Sigmoid colon (tissue), 6 donors: ENCODE measurements at regions not wholly inside any gene's neighbourhood (a gene's known extent, or its start where the extent isn't known, plus 50 kb on each side); places are given as distances from the start of the nearest gene placed in this dataset.

Source experiments
- DNase-seq: peaks from one replicate; pipeline ENCODE4 v3.0.0-alpha.2; 2019
- H3K27ac ChIP-seq, 4 donors: fragments of 200-600 bp; sonication (generic); one replicate each; pipeline ENCODE4 v1.5.1; 2016 to 2019; ENCODE audit warnings: mild to moderate bottlenecking in 1 of 4
- H3K27me3 ChIP-seq, 3 donors: fragments of 200-600 bp; sonication (generic); one replicate each; pipeline ENCODE4 v1.5.1; 2019; ENCODE audit warnings: mild to moderate bottlenecking in 1 of 3
- H3K36me3 ChIP-seq, 4 donors: fragments of 200-600 bp; sonication (generic); one replicate each; pipeline ENCODE4 v1.5.1; 2016 to 2019
- H3K4me1 ChIP-seq, 4 donors: fragments of 200-600 bp; sonication (generic); one replicate each; pipeline ENCODE4 v1.5.1; 2017 to 2019
- H3K4me3 ChIP-seq, 4 donors: fragments of 200-600 bp; sonication (generic); one replicate each; pipeline ENCODE4 v1.5.1; 2017 to 2019; ENCODE audit warnings: mild to moderate bottlenecking in 2 of 4, moderate library complexity in 1 of 4
- H3K9me3 ChIP-seq, 4 donors: fragments of 200-600 bp in 3 of 4; sonication (generic) in 3 of 4; one replicate each; pipeline versions ENCODE4 v1.5.1 to v1.6.1; 2013 to 2019
- EP300 ChIP-seq, 4 donors: sonication (generic); formaldehyde crosslinking; IDR thresholded peaks; one replicate each; pipeline ENCODE4 v1.6.1; 2017; ENCODE audit warnings: antibody characterized with exemption in 4 of 4
- POLR2A ChIP-seq, 2 donors: fragments of 450-650 bp; IDR thresholded peaks; one replicate each; pipeline ENCODE4 v1.6.1; 2016; ENCODE audit warnings: antibody characterized with exemption in 2 of 2, mild to moderate bottlenecking in 2 of 2, moderate library complexity in 2 of 2
- POLR2AphosphoS5 ChIP-seq, 4 donors: sonication (generic); formaldehyde crosslinking; IDR thresholded peaks; one replicate each; pipeline ENCODE4 v1.6.1; 2017; ENCODE audit warnings: antibody characterized with exemption in 4 of 4
- WGBS, 2 donors: extraction: QIAGEN DNeasy Blood & Tissue Kit; methylation state at CpG; one replicate each; pipeline ENCODE4 v1.1.7; 2013; 5-methylcytosine and 5-hydroxymethylcytosine counted together
- intact Hi-C: fragments of 100-400 bp; cut with DNase I; formaldehyde crosslinking; loops from one replicate; pipeline ENCODE4 v1.15.1; 2023
- TF ChIP-seq, protein P1 (sequence below), 4 experiments: fragments of 450-650 bp in 3 of 4; fragments of 200-600 bp in 1 of 4; IDR thresholded peaks; one replicate each; pipeline ENCODE4 v1.5.1; 2016 to 2019; ENCODE audit warnings: antibody characterized with exemption in 4 of 4, mild to moderate bottlenecking in 3 of 4, moderate library complexity in 2 of 4
- donor health status: healthy with polysubstance abuse.
- donor health status: healthy.

DNA sequence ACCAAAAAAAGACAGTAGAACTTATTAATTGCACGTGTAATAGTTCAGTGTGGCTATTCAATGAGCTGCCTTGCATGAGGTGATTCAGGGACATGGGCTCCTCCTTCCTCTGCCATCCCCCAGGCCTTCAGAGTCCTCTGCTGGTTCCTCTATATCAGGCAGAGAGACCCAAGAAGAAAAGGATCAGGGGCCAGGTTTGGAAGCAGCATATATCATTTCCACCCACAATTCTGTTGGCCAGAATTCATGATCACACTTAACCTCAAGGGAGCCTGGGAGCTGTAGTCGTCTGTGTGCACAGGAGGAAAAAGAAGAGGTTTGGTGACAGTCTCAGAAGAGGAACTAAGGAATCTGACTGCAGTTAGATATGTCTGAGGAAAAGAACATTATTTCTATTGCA lies 114.0 kb upstream of the GLS start:
- Histone ChIP-seq H3K4me3 (no peak overlapping the region), H3K27ac (peak overlapping the region in 3 of 4 donors; percentile 30 to 50 (median 43)), H3K36me3 (no peaks in the 10 kb centered on the region), H3K9me3 (no peaks in the 10 kb centered on the region), H3K27me3 (no peaks in the 10 kb centered on the region), H3K4me1 (peaks cover 0 to 26% (median 19%) of the 10 kb centered on the region in 4 donors)
- WGBS, 2 donors: 66 to 68% methylated on average over 2 of the region's 2 CpGs
- TF ChIP-seq POLR2AphosphoS5 (IDR thresholded peaks at IDR 0.05) (no peak), EP300 (IDR thresholded peaks at IDR 0.05) (no peak), POLR2A (IDR thresholded peaks at IDR 0.05) (no peak)
- TF ChIP-seq, protein P1, sequence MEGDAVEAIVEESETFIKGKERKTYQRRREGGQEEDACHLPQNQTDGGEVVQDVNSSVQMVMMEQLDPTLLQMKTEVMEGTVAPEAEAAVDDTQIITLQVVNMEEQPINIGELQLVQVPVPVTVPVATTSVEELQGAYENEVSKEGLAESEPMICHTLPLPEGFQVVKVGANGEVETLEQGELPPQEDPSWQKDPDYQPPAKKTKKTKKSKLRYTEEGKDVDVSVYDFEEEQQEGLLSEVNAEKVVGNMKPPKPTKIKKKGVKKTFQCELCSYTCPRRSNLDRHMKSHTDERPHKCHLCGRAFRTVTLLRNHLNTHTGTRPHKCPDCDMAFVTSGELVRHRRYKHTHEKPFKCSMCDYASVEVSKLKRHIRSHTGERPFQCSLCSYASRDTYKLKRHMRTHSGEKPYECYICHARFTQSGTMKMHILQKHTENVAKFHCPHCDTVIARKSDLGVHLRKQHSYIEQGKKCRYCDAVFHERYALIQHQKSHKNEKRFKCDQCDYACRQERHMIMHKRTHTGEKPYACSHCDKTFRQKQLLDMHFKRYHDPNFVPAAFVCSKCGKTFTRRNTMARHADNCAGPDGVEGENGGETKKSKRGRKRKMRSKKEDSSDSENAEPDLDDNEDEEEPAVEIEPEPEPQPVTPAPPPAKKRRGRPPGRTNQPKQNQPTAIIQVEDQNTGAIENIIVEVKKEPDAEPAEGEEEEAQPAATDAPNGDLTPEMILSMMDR (IDR thresholded peaks at IDR 0.05): no peak
- DNase-seq: no peak
- intact Hi-C loops: loop anchor here (5.0 kb wide), 1 partner anchor 119 kb away; the partner anchor contains the start of gene NAB1

DNA sequence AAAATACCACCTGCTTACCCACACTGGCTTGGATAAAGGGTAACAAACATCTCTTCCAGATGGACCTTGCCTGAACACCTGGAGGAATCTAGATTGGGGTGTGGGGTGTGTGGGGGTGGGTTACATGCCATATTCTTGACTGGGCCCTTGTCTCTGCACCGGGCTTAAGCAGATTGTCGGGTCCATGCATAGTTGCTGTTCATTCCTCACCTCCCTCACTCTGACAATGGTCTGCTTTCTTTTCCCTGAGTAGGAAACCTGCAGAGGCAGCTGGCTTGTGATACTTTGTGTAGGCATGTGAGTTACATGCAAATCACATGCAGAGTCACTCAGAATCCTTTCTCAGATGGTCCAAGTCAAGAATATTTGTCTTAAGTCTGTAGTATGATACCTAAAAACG lies 112.8 kb upstream of the GLS start:
- no peak for DNase-seq
- Histone ChIP-seq H3K9me3 (no peaks in the 10 kb centered on the region), H3K36me3 (no peaks in the 10 kb centered on the region), H3K27ac (no peak overlapping the region), H3K4me1 (peaks cover 0 to 26% (median 19%) of the 10 kb centered on the region in 4 donors), H3K27me3 (no peaks in the 10 kb centered on the region), H3K4me3 (no peak overlapping the region)
- intact Hi-C loops: loop anchor here (5.0 kb wide), 1 partner anchor 121 kb away; the partner anchor contains the start of gene NAB1
- 81 to 83% methylated on average over 3 of the region's 3 CpGs for WGBS, 2 donors
- TF ChIP-seq POLR2AphosphoS5 (IDR thresholded peaks at IDR 0.05) (no peak), EP300 (IDR thresholded peaks at IDR 0.05) (no peak), POLR2A (IDR thresholded peaks at IDR 0.05) (no peak)
- TF ChIP-seq, protein P1 (IDR thresholded peaks at IDR 0.05): no peak

DNA sequence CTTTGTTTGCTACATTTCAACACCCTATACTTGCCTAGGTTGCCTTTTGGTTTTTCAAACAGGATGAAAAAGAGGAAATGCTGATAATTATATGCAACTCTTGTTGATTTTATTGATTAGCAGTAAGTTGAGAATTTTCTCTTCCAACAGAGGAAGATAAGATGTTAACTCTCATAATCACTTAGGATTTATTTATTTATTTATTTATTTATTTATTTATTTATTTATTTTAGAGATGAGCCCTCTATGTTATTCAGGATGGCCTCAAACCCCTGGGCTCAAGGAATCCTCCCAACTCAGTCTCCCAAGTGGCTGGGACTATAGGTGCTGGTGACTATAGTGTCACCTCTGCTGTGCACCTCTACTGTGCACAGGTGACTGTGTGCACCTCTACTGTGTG lies 111.4 kb upstream of the GLS start:
- Histone ChIP-seq H3K4me3 (no peak overlapping the region), H3K27me3 (no peaks in the 10 kb centered on the region), H3K36me3 (no peaks in the 10 kb centered on the region), H3K9me3 (no peaks in the 10 kb centered on the region), H3K27ac (no peak overlapping the region), H3K4me1 (peaks cover 0 to 22% (median 16%) of the 10 kb centered on the region in 4 donors)
- no peak for DNase-seq
- TF ChIP-seq POLR2A (IDR thresholded peaks at IDR 0.05): no peak
- TF ChIP-seq EP300 (IDR thresholded peaks at IDR 0.05): no peak
- intact Hi-C loops: loop anchor here (5.0 kb wide), 1 partner anchor 122 kb away; the partner anchor contains the start of gene NAB1

DNA sequence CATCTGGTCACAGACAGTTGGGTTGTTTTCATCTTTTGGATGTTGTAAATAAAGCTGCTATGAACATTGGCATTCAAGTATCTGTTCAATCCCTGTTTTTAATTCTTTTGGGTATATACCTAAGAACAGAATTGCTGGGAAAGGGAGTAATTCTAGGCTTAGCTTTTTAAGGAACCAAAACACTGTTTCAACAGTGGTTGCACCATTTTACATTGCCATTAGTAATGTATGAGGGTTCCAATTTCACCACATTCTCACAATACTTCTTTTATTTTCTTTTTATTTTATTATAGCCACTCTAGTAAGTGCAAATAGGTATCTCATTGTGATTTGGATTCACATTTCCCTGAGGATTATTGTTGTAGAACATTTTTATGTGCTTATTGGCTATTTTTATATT lies 108.9 kb upstream of the GLS start:
- H3K27me3 ChIP-seq: no peaks in the 10 kb centered on the region
- TF ChIP-seq POLR2AphosphoS5 (IDR thresholded peaks at IDR 0.05) (no peak), POLR2A (IDR thresholded peaks at IDR 0.05) (no peak), EP300 (IDR thresholded peaks at IDR 0.05) (no peak)
- TF ChIP-seq, protein P1 (IDR thresholded peaks at IDR 0.05): no peak
- no peak overlapping the region for H3K4me3 ChIP-seq
- H3K36me3 ChIP-seq: no peaks in the 10 kb centered on the region
- intact Hi-C loops: no loop called here
- H3K9me3 ChIP-seq: no peaks in the 10 kb centered on the region
- no peak overlapping the region for H3K27ac ChIP-seq
- no peaks in the 10 kb centered on the region for H3K4me1 ChIP-seq
- DNase-seq: no peak

DNA sequence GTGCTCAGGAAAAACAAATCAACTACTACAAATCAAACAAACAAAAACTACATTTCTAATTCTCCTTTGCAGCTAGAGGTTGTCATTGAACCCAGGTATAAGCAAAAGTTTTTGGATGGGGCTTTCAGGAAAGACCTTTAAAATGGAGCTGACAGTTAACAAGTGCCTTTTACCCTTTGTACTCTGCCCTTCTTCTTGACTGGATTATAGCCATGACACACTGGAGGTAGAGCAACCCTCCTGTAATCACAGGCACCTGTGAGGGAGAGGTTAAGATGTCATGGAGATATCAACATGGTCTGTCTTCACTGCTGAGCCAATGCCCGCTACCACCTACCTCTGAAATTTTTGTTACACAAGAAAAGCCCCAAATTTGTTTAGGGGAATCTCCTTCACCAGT lies 100.0 kb upstream of the GLS start:
- intact Hi-C loops: loop anchor here (2.0 kb wide), 2 partner anchors 24 to 250 kb away; no protein-coding TSS in a partner anchor
- no peak for DNase-seq
- H3K4me3 ChIP-seq: no peak overlapping the region
- TF ChIP-seq, protein P1 (IDR thresholded peaks at IDR 0.05): no peak
- TF ChIP-seq EP300 (IDR thresholded peaks at IDR 0.05): no peak
- no peak for TF ChIP-seq POLR2A (IDR thresholded peaks at IDR 0.05)
- TF ChIP-seq POLR2AphosphoS5 (IDR thresholded peaks at IDR 0.05): no peak
- H3K27ac ChIP-seq: no peak overlapping the region
- no peaks in the 10 kb centered on the region for H3K4me1 ChIP-seq
- no peaks in the 10 kb centered on the region for H3K9me3 ChIP-seq
- no peaks in the 10 kb centered on the region for H3K27me3 ChIP-seq
- no peaks in the 10 kb centered on the region for H3K36me3 ChIP-seq
- 62 to 91% methylated on average over 1 of the region's 1 CpG for WGBS, 2 donors
